GM19043 (cell line): ENCODE measurements at regions not wholly inside any gene's neighbourhood (a gene's known extent, or its start where the extent isn't known, plus 50 kb on each side); places are given as distances from the start of the nearest gene placed in this dataset.

Experiments used
- ATAC-seq: cut with Tn5 transposase; IDR thresholded peaks from one replicate; pipeline ENCODE4 v1.9.1; 2021; ENCODE audit warnings: low read depth; ENCODE audit not compliant: unreplicated experiment

DNA sequence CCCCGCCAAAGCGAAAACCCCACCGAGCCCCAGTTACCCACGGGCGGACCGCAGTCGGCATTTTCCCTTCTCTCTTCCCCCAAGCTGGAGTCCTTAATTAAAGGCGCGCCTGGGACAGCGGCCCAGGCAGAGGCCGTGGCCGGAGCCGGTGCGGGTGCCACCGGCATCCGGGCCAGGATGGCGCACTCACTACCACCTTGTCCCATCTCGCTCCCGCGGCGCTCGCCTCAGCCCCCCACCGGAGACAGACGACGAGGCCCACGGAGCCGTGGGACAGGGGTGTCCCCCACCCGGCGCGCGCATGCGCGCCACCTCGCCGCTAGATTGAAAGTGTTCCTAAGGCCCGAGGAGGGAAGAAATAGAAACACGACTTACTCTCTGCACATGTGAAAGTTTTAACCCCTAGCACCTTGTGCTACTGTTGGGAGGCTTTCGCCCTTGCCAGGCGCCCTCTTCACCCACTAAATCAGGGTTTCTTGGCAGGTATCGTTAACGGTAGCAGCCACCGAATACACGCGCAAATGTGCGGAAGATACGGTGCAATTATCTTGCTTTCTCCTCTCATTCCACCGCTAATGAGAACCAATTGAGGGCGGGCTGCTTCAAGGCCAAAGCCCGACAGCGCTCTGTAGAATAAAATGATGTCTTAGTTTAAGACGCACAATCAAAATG is 64.3 kb upstream of the CCDC160 start:
- no peak for ATAC-seq

DNA sequence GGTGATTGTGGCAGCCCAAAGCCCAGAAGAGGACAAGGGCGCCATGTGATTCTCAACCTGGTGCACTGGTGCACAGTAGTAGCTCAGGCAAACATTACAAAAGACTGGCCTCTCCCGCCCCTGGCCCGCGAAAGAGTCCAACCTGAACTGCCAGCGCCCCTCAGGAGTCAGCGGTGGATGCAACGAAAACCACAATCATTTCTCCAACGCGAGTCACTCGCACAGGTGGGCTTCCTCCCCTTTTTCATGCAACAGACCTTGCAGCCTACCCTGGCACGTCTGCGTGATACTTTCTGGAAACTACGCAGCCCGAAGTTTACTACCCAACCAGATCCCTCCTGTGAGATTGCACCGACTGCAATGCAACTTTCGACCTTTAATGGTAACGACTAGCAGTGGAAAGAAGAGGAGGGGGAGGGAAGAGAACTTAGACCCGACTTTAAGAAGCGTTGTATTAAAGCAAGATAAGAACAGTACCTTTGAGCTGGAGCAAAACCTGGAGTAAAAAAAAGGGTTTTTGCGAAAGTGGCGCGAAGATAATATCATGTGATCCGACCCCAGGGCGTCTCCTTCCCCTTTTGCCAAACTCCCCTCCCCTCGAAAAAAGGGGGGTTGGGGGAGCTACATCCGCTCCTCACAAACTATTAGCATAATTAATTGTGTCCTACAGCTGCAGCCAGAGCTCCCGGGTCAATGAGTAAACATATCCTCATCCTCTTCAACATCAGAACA is 63.3 kb upstream of the CCDC160 start:
- no peak for ATAC-seq

DNA sequence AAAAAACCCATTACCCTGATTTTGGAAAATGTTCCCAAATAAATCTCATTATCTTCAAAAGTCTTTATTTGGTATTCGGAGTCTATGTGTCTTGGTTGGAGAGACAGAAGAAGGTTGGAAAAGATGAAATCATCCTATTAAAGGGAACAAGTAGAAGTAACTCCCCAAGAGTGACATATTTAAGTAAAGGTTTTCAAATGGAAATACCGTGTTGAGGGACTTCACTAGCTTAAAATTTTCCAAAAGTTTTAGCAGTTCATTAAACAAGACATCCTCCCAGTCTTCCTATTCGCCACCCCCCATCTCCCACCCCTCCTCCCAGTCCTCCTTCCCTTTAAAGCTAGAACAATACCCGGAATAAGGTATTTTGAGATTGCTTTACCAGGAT is 62.7 kb upstream of the CCDC160 start:
- ATAC-seq: no peak

DNA sequence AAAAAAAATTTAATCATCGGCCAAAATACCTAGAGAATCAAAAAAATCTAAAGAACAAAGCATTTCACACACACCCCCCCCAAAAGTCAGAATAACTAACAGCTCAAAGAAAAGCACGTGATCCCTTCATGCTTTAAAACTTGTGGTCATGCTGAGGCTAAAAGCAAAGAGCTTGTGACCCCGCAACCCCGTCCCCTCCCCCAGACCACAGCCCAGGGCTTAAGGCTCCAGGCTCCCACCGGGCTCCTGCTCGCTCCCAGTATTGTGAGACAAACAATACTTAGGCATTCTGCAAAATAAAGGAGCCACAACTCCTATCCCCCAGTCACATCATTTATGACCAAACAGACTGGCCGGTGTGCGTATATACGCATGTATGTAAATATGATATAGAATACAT is 62.1 kb upstream of the CCDC160 start:
- no peak for ATAC-seq

DNA sequence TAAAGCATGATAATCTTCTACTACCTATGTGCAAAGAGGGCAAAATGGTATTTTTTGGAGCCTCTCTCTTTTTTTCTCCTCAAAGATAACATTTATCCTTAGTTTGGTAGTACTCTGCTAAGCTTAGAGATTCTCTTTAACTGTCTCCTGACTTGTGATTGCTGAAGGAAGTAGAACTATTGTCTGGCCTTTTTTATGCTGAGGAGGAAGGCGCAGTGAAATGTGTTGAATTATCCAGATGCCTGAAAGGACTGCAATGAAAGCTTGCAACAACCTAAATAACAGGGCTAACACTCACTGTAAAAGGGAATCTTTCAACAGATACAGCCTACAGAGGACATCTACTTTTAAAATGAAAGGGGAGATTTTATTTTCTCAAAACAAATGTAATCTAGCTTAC is 59.5 kb upstream of the CCDC160 start:
- ATAC-seq: no peak

DNA sequence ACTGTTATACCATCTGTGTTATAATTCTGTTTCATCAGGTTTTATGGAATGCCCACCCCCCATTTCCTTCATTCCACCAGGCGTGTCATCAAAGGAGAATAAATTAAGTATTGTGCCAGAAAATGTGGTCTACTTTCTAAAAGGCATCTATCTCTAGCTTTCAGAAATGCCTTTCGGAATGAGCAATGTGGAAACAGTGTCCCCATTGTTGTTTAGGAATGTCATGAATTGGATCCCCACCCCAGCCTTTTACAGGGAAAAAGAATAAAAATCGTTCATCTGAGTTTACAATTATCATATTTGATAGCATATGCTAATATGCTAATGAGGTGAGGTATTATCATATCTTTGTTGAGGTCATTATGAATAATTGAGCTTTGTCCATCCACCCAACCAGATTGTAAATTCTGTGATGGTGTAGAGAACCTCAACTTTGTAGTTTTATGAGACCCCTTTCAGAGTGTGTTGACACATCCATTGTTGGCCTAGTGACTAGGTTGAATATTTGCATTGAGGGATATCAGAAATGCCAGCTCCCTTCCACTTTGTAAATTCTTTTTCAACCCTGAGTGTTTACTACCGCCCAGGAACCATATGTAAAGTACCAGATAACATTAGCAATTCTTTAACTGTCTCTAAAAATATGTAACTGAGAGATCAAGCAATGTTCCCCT is 56.2 kb upstream of the CCDC160 start:
- ATAC-seq: no peak

DNA sequence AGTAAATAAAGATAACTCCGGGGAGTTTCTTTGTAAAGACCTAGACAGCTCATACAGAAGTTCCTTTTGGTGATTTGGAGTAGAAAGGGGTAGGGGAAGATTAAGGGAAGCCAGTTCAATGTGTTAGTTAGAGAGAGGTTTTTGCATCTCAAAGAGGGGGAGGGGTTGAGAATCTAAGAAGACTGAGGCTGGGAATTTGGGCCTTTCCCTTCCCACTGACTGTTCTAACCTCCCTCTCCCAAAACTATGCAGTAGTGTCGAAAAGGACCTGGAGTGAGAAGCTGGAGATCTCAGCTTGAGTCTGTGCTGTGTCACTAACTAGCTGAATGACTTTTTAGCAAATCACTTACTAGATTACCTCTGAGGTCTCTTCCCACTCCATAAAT is 55.7 kb upstream of the CCDC160 start:
- no peak for ATAC-seq

DNA sequence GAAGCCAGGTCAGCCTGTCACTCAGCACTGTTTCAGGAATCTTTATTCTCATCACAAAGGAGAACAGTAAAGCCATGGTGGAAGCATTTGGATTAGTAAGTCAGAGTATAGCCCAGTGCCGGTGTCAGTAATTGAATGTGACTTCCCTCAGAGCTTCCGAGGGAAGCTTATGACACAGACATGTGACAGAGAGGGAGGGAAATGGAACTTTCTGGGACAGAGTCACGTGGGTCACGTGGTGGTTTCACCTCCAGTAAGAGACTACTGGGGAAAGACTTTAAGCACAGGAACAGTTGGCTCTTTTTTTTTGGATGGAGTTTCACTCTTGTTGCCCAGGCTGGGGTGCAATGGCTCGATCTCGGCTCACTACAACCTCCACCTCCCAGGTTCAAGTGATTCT is 53.3 kb upstream of the CCDC160 start:
- ATAC-seq: no peak

DNA sequence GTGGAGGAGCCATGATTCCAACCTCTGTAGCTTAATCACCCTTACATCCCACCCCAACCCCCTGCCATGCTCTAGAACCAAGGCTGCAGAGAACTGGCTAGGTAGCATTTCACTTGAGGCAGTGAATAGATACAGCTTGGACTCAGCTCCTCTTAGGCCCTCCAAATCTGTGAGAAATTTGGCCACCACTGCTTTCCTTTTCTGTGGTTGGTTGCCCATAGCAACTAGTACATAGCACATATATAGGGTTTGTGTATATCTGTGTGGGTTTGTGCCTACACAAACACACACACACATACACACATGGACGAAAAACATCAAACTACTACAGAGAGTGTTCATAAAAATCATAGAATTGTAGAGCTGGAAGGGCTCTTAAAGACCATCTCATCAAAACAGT is 52.0 kb upstream of the CCDC160 start:
- no peak for ATAC-seq

DNA sequence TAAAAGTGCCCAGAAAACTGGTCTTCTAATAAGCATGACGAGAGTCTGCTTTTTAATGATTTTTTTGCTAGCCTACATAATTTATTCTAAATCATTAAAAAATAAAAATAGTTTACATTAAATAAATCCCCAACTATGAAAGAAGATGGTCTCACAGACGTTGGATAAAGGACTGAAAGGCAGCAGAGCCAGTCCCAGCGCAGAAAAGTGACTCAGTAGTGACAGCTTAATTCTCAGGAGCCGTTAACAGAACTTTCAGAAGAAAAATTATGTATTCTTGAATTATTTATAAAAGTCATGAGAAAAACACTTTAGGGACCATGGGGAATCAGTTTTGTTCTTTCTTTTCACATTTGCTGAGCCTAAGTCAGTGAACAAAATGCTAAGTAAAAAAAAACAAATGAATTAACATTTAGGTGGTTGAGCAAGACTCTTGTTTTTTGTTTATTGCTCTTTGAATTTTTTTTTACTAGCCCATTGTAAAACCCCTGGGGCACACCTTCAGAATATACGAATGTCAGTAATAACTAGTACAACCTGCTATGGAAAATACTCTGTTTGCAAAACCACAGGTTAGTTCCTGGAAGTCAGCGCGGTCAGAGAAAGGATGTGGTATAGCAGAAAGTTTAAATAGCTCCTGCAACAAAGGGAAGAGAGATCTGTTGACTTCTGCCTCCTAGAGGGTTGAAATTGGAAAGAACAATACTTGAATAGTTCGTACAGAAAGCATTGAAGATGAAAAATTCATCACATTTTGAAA is 50.4 kb upstream of the CCDC160 start:
- ATAC-seq: peak; percentile 90
